Stimulated activated CD8-positive, alpha-beta memory T cell treated with anti-CD3 and anti-CD28 coated beads, Interleukin-4, amount 100 ng/mL, for 1 hour (primary cell): ENCODE measurements at regions not wholly inside any gene's neighbourhood (a gene's known extent, or its start where the extent isn't known, plus 50 kb on each side); places are given as distances from the start of the nearest gene placed in this dataset.
"Not testable (repeated sequence)": the region's sequence is repeated elsewhere in the genome, so short reads cannot be mapped to it uniquely, and the experiment has no call there.

Experiments used
- DNase-seq, 2 donors: peaks; one replicate each; pipeline ENCODE4 v3.0.0-alpha.2; 2020; ENCODE audit warnings: low read depth in 2 of 2, low spot score in 1 of 2

DNA sequence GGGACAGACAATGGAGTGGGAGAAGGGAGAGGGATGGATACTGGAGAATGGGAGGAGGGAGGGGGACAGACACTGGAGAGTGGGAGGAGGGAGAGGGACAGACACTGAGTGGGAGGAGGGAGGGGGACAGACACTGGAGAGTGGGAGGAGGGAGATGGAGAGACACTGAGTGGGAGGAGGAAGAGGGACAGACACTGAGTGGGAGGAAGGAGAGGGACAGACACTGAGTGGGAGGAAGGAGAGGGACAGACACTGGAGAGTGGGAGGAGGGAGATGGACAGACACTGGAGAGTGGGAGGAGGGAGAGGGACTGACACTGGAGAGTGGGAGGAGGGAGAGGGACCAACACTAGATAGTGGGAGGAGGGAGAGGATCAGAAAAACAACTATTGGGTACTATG is 426.7 kb upstream of the PMFBP1 start:
- no peak for DNase-seq

DNA sequence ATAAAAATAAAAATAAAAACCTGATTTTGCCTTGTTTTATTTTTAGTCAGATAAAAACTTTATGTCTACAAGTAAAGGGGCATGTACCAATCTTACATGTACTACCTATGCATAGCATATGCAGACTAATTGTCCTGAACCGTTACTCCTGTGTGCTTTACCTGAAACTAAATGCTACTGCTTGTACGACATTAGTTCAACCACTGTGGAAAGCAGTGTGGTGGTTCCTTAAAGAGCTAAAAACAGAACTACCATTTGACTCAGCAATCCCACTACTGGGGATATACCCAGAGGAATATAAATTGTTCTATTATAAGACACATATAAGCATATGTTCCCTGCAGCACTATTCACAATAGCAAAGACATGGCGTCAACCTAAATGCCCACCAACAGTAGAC is 426.0 kb upstream of the PMFBP1 start:
- no peak for DNase-seq

DNA sequence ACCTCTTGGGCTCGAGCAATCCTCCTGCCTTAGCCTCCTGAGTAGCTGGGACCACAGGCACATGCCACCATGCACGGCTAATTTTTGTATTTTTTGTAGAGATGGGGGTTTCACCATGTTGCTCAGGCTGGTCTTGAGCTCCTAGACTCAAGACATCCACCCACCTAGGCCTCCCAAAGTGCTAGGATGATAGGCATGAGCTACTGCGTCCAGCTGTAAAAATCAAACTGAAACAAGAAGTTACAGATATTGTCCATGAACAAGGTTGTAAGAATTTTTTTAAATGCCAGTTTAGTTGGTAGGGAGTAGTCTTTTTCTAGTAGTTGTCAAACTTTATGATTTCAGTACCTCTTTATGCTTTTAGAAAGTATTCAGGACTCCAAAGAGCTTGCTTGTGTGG is 424.4 kb upstream of the PMFBP1 start:
- DNase-seq = no peak

DNA sequence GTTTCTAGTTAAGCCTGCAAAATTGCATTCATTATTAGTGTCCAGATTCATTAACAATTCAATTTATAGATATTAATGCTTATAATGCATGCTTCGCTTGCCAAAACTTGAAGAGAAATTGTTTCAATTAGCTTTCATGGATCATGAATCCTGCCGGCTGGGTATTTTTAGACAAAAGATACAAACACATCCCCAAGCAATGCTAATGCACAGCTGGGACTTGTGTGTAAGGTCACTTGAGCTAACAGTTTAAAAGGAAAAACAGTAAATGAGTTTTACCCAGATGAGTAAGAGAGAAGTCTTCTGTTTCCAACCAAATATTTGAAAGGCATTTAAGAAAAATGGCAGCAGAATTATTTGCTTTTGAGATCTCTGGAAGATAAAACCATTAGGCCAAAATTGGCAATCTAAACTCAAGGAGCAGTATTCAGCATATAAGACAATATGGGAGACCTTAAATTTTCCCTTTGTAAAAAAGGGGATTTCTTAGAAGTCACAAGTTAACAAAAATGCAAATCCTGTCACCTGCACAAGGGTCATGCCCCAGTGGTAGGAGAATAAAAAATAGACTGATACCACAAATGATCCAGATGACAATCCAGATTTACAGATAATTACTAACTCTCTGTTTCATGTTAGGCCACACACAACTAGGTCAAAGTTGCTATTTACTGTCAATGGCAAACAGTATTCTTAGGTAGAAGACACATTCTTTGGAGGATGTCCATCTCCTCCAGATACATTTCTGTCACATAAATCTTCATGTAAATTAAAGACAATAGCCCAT is 418.4 kb upstream of the PMFBP1 start:
- DNase-seq = no peak

DNA sequence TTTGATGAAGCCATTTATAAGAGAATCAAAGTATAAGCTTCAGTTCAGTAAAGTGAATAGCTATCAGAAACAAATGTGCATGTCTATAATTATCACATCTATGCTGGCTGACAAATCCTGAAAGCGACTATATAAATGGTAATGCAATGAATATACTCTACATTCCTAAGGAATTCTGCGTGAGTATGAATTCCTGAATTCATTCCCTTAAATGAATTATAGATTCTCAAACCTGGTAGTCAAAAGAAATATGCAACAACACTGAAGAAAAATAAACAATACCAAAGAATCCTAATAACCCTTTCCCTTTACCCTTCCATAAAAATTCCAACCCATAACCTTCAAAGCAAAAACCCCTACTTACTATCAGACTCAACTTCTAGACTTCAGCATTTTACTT is 416.6 kb upstream of the PMFBP1 start:
- DNase-seq = no peak

DNA sequence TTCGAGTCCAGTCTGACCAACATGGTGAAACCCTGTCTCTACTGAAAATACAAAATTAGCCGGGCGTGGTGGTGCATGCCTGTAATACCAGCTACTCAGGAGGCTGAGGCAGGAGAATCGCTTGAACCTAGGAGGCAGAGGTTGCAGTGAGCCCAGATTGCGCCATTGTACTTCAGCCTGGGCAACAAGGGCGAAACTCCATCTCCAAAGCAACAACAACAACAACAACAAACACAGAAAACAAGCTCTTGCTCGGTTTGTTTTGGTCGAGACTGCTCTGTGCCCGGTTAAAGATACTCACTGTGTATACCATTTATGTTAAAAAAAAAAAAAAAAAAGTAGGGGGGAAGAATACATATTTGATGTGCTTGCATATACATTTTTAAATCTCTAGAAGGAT is 406.1 kb upstream of the PMFBP1 start:
- DNase-seq = not testable (repeated sequence)

GRCh38 chr16:72576189-72576588 is 404.2 kb upstream of the PMFBP1 start:
- no peak for DNase-seq

GRCh38 chr16:72569677-72570076 is 397.7 kb upstream of the PMFBP1 start:
- DNase-seq = no peak

DNA sequence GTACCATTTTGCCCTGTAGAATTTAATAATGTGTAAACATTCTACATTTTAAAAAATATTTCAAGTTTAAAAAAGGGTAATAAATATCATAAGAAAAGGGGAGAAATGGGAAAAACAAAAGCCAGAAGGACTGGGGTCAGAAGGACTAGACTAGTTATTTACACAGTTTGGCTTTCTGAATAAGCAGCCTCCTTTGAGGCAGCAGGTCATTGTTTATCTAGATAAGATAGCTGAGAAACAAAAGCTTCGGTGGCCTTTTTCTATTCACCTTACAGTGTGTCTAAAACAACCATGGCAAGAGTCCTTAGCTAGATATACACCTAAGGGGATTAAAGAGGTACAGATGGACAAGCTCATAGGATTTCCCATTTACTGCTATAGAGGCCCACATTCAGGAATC is 396.5 kb upstream of the PMFBP1 start:
- no peak for DNase-seq

GRCh38 chr16:72566174-72566573 is 394.2 kb upstream of the PMFBP1 start:
- no peak for DNase-seq

DNA sequence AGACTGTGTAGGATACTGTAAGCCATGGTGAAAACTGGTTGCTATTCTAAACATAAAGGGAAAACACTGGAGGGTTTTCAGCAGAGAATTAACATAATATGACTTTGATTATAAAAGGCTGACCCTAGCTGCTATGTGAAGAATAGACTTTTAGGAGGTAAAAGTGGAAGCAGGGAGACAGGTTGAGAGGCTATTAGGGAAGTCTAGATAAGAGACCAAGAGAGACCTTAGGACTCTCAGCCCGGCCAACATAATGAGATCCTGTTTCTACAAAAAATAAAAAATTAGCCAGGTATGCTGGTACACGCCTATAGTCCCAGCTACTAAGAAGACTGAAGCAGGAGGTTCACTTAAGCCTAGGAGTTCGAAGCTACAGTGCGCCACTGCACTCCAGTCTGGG is 393.2 kb upstream of the PMFBP1 start:
- no peak for DNase-seq

GRCh38 chr16:72560617-72561016 is 388.7 kb upstream of the PMFBP1 start:
- DNase-seq = no peak

GRCh38 chr16:72558501-72558900 is 386.5 kb upstream of the PMFBP1 start:
- DNase-seq = no peak

DNA sequence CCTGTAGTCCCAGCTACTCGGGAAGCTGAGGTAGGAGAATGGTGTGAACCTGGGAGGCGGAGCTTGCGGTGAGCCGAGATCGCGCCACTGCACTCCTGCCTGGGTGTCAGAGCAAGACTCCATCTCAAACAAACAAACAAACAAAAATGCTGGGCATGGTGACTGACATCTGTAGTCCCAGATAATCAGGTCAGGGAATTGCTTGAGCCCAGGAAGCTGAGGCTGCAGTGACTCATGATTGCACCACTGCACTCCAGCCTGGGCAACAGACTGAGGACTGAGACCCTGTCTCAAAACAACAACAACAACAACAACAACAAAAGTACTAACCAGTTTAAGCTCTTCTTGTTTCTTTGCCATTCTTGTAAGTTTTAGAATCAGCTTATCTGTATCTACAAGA is 383.0 kb upstream of the PMFBP1 start:
- no peak for DNase-seq

- no peak for DNase-seq
Measured at GRCh38 chr16:72552654-72553053, 380.7 kb upstream of the PMFBP1 start.

DNA sequence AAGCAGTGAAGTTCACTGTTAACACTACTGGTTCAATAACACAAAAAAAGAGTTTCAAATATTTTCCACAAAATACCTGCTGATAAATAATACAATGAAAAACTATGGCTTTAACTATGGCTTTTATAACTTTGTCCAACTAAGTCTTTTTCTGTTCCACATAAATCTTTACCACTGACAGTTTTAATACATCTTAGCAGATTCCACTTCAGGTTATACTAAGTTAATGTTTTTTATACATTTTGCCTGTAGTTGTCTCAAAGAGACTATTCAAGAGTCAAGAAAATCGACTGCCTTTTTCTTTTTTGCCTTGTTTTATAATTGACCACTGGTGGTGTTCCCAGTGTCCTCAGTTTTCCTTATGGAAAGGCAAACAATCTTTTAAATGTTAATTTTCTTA is 379.7 kb upstream of the PMFBP1 start:
- no peak for DNase-seq

DNA sequence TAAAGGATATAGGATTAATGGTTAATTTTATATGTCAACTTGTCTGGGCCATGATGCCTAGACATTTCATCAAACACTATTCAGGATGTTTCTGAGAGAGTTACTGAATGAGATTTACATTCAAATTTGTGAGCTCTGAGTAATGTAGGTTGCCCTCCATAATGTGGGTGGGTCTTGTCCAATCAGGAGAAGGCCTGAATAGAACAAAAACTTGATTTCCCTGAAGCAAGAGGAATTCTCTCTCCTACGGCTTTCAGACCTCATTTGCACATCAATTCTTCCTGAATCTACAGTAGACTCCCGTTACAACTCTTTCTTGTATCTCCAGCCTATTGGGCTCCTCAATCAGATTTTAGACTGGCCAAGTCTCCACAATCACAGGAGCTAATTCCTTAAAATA is 377.9 kb upstream of the PMFBP1 start:
- DNase-seq = no peak

- no peak for DNase-seq
Measured at GRCh38 chr16:72542102-72542501, 370.1 kb upstream of the PMFBP1 start.

DNA sequence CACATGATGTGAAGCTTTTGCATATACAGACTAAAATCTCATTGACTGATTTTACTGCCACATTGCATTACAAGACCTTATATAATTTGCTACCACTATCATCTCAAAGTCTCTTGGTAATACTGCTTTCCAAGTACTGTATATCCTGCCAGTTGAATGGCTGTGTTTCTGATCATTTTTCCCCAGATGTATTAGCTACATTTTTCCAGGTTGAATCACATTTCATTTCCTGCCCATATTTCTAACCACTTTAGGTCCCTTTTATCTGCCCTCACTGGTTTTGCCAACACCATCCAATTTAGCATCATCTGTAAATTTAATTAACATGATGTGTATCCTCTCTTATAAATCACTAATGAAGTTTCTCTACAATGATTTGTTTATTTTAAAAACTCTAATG is 365.7 kb upstream of the PMFBP1 start:
- DNase-seq = no peak

GRCh38 chr16:72536723-72537435 is 364.9 kb upstream of the PMFBP1 start:
- DNase-seq = no peak

DNA sequence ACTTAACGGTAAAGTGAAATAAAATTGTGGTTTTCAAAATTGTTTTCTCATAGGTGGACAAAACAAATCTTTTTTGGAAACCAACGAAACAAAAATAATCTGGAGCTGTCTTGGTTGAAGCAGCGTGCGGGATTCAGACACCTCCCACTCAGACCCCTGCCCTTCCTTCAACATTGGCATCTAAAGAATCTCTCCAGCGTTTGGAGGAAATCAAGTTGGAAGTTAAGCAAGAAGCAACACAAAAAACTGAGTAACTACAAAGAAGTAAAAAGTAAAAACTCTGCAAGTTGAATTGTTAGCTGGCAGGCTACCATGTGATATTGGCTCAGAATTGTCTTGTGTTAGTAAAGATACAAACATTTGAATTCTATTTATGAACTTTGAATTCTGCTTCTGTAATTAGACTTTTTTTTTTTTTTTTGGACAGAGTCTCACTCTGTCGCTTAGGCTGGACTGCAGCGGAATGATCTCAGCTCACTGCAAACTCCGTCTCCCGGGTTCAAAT is 361.0 kb upstream of the PMFBP1 start:
- DNase-seq = no peak

- no peak for DNase-seq
Measured at GRCh38 chr16:72530434-72530833, 358.5 kb upstream of the PMFBP1 start.

- DNase-seq = no peak
Measured at GRCh38 chr16:72523087-72523486, 351.1 kb upstream of the PMFBP1 start.
